Midbrain (tissue), 1 donor: ENCODE measurements at regions not wholly inside any gene's neighbourhood (a gene's known extent, or its start where the extent isn't known, plus 50 kb on each side); places are given as distances from the start of the nearest gene placed in this dataset.
"Not testable (repeated sequence)": the region's sequence is repeated elsewhere in the genome, so short reads cannot be mapped to it uniquely, and the experiment has no call there.

Experiments used
- DNase-seq: peaks from one replicate; lab custom pipeline; 2025; lab: John Stamatoyannopoulos, UW

GRCh38 chrX:39672405-39672804 lies 425.4 kb downstream of the BCOR start:
- no peak for DNase-seq

- no peak for DNase-seq
Measured at GRCh38 chrX:39674490-39675161, 423.1 kb downstream of the BCOR start.

GRCh38 chrX:39675162-39675553 lies 422.6 kb downstream of the BCOR start:
- DNase-seq: no peak

- DNase-seq: no peak
Measured at GRCh38 chrX:39675619-39676018, 422.1 kb downstream of the BCOR start.

GRCh38 chrX:39676434-39676833 lies 421.3 kb downstream of the BCOR start:
- DNase-seq: no peak

GRCh38 chrX:39677585-39677977 lies 420.2 kb downstream of the BCOR start:
- DNase-seq: no peak

- DNase-seq: peak; percentile 83
Measured at GRCh38 chrX:39677978-39678791, 419.6 kb downstream of the BCOR start.

GRCh38 chrX:39678914-39679313 lies 418.8 kb downstream of the BCOR start:
- DNase-seq: peak; percentile 42

GRCh38 chrX:39679497-39680157 lies 418.1 kb downstream of the BCOR start:
- DNase-seq: no peak

- DNase-seq: no peak
Measured at GRCh38 chrX:39681885-39682284, 415.9 kb downstream of the BCOR start.

GRCh38 chrX:39682778-39683177 lies 415.0 kb downstream of the BCOR start:
- no peak for DNase-seq

- DNase-seq: no peak
Measured at GRCh38 chrX:39688219-39688575, 409.6 kb downstream of the BCOR start.

- peak; percentile 73 for DNase-seq
Measured at GRCh38 chrX:39688576-39689375, 409.0 kb downstream of the BCOR start.

GRCh38 chrX:39689376-39690104 lies 408.2 kb downstream of the BCOR start:
- no peak for DNase-seq

- DNase-seq: no peak
Measured at GRCh38 chrX:39690541-39691415, 407.0 kb downstream of the BCOR start.

- no peak for DNase-seq
Measured at GRCh38 chrX:39691724-39692123, 406.0 kb downstream of the BCOR start.

- DNase-seq: no peak
Measured at GRCh38 chrX:39692796-39693195, 405.0 kb downstream of the BCOR start.

- no peak for DNase-seq
Measured at GRCh38 chrX:39693298-39693697, 404.5 kb downstream of the BCOR start.

GRCh38 chrX:39702636-39703035 lies 395.1 kb downstream of the BCOR start:
- DNase-seq: not testable (repeated sequence)

- no peak for DNase-seq
Measured at GRCh38 chrX:39703307-39703706, 394.5 kb downstream of the BCOR start.

GRCh38 chrX:39704590-39704989 lies 393.2 kb downstream of the BCOR start:
- DNase-seq: no peak
